A549 (cell line): ENCODE measurements at regions not wholly inside any gene's neighbourhood (a gene's known extent, or its start where the extent isn't known, plus 50 kb on each side); places are given as distances from the start of the nearest gene placed in this dataset.

Experiments used
- ATAC-seq, 2 experiments: fragments of 200-7000 bp in 1 of 2; fragments of >200 bp in 1 of 2; cut with Nextera tagmentation in 1 of 2; cut with Tn5 transposase in 1 of 2; 3 replicates each; pipeline versions ENCODE4 v1.8.0 to v1.9.1; 2018 to 2020; ENCODE audit warnings: mild to moderate bottlenecking in 1 of 2, moderate library complexity in 1 of 2
- CTCF ChIA-PET: fragments of 300-600 bp; sonication (Branson Sonifier 250); formaldehyde crosslinking; extraction: SDS; loops from one replicate; lab custom pipeline; 2021; ENCODE audit warnings: antibody characterized with exemption, inconsistent platforms; lab: Yijun Ruan, JAX
- POLR2A ChIA-PET: fragments of 350-600 bp; formaldehyde crosslinking; extraction: SDS; loops from one replicate; lab custom pipeline; 2021; ENCODE audit warnings: antibody characterized with exemption, inconsistent platforms; lab: Yijun Ruan, JAX
- DNase-seq, 2 experiments: peaks; one replicate each; pipeline versions ENCODE4 v3.0.0 to v3.0.0-alpha.2; 2011 to 2016; ENCODE audit warnings: low read depth in 1 of 2, low spot score in 1 of 2
- FAIRE-seq: peaks from 2 replicates; lab custom pipeline; 2011; peaks lifted over from hg19 to GRCh38; lab: Jason Lieb, UNC
- H3K27ac ChIP-seq, 2 experiments: fragments of >200 bp; sonication (Bioruptor Twin); formaldehyde crosslinking; 3 replicates each; pipeline ENCODE4 v1.5.1; 2016 to 2017
- H3K4me1 ChIP-seq: fragments of >200 bp; sonication (Bioruptor Twin); formaldehyde crosslinking; 3 replicates; pipeline ENCODE4 v1.6.1; 2016
- H3K4me2 ChIP-seq: fragments of >200 bp; sonication (Bioruptor Twin); formaldehyde crosslinking; 3 replicates; pipeline ENCODE4 v1.6.1; 2016
- H3K4me3 ChIP-seq: fragments of >200 bp; sonication (Bioruptor Twin); formaldehyde crosslinking; 3 replicates; pipeline ENCODE4 v1.5.1; 2016
- H3K9me3 ChIP-seq: fragments of >200 bp; sonication (Bioruptor Twin); formaldehyde crosslinking; 3 replicates; pipeline ENCODE4 v1.6.1; 2016
- CBX8 ChIP-seq: fragments of 200-600 bp; sonication (generic); IDR thresholded peaks from 2 replicates; pipeline ENCODE4 v1.6.1; 2016
- CEBPB ChIP-seq, 2 experiments: fragments of >200 bp in 1 of 2; sonication (Bioruptor Twin) in 1 of 2; formaldehyde crosslinking in 1 of 2; IDR thresholded peaks; 2 replicates each; pipeline ENCODE4 v1.6.1; 2012 to 2016
- EHF ChIP-seq: fragments of 250-450 bp; sonication (Bioruptor Pico); IDR thresholded peaks from 2 replicates; pipeline ENCODE4 v1.5.0; 2020; ENCODE audit warnings: mild to moderate bottlenecking
- ESRRA ChIP-seq: fragments of 150-350 bp; IDR thresholded peaks from 2 replicates; pipeline ENCODE4 v1.6.1; 2014; ENCODE audit warnings: mild to moderate bottlenecking, low read length, borderline replicate concordance
- GATA3 ChIP-seq: IDR thresholded peaks from 2 replicates; pipeline ENCODE4 v1.6.1; 2012; ENCODE audit warnings: borderline replicate concordance
- HDAC2 ChIP-seq: fragments of 200-600 bp; sonication (generic); IDR thresholded peaks from 2 replicates; pipeline ENCODE4 v1.6.1; 2016
- HES2 ChIP-seq: fragments of >200 bp; sonication (Bioruptor Twin); formaldehyde crosslinking; IDR thresholded peaks from 2 replicates; pipeline ENCODE4 v1.6.1; 2016
- HEYL ChIP-seq: fragments of 250-450 bp; sonication (Bioruptor Pico); IDR thresholded peaks from 2 replicates; pipeline ENCODE4 v1.8.0; 2021; ENCODE audit warnings: mild to moderate bottlenecking, moderate library complexity
- HOXB5 ChIP-seq: fragments of 250-450 bp; sonication (Bioruptor Pico); IDR thresholded peaks from 2 replicates; pipeline ENCODE4 v1.5.0; 2020; ENCODE audit warnings: mild to moderate bottlenecking, moderate library complexity
- MAFK ChIP-seq: fragments of 450-650 bp; IDR thresholded peaks from 2 replicates; pipeline ENCODE4 v1.6.1; 2014; ENCODE audit not compliant: partially characterized antibody
- MYC ChIP-seq: IDR thresholded peaks from 2 replicates; pipeline ENCODE4 v1.6.1; 2012; ENCODE audit warnings: mild to moderate bottlenecking, inconsistent platforms, low read length, improper control_type of control experiment, borderline replicate concordance
- NFE2L2 ChIP-seq: fragments of 150-350 bp; conservative IDR thresholded peaks from 2 replicates; pipeline ENCODE4 v1.6.1; 2014; ENCODE audit warnings: low read length
- PHF8 ChIP-seq: fragments of 200-600 bp; sonication (generic); IDR thresholded peaks from 2 replicates; pipeline ENCODE4 v1.6.1; 2016; ENCODE audit warnings: low read depth, mild to moderate bottlenecking, antibody characterized with exemption, moderate library complexity, borderline replicate concordance
- RAD21 ChIP-seq, 2 experiments: fragments of >200 bp in 1 of 2; sonication (Bioruptor Twin) in 1 of 2; formaldehyde crosslinking in 1 of 2; IDR thresholded peaks in 1 of 2; conservative IDR thresholded peaks in 1 of 2; 2 replicates in 1 of 2; 3 replicates in 1 of 2; pipeline ENCODE4 v1.6.1; 2012 to 2018; ENCODE audit warnings: inconsistent platforms in 1 of 2
- RARB ChIP-seq: fragments of 250-450 bp; sonication (Bioruptor Pico); IDR thresholded peaks from 2 replicates; pipeline ENCODE4 v1.8.0; 2021; ENCODE audit warnings: mild to moderate bottlenecking, moderate library complexity
- SREBF2 ChIP-seq: fragments of 450-650 bp; IDR thresholded peaks from 2 replicates; pipeline ENCODE4 v1.6.1; 2014; ENCODE audit warnings: mild to moderate bottlenecking, moderate library complexity
- ZSCAN20 ChIP-seq: fragments of 250-450 bp; sonication (Bioruptor Pico); IDR thresholded peaks from 2 replicates; pipeline ENCODE4 v1.8.0; 2022; ENCODE audit warnings: mild to moderate bottlenecking, moderate library complexity
- WGBS: methylation state at CpG from one replicate; pipeline ENCODE4 v1.1.6; 2017; ENCODE audit errors: missing lambda C conversion rate; 5-methylcytosine and 5-hydroxymethylcytosine counted together
- TF ChIP-seq, protein P1 (sequence below): fragments of 250-450 bp; sonication (Bioruptor Pico); IDR thresholded peaks from 2 replicates; pipeline ENCODE4 v1.5.0; 2021; ENCODE audit warnings: mild to moderate bottlenecking, moderate library complexity, borderline replicate concordance
- TF ChIP-seq, protein P2 (sequence below): fragments of 200-600 bp; sonication (generic); IDR thresholded peaks from 2 replicates; pipeline ENCODE4 v1.6.1; 2016; ENCODE audit warnings: antibody characterized with exemption, mild to moderate bottlenecking, moderate library complexity
- TF ChIP-seq, protein P3 (sequence below): IDR thresholded peaks from 2 replicates; pipeline ENCODE4 v1.6.1; 2012

DNA sequence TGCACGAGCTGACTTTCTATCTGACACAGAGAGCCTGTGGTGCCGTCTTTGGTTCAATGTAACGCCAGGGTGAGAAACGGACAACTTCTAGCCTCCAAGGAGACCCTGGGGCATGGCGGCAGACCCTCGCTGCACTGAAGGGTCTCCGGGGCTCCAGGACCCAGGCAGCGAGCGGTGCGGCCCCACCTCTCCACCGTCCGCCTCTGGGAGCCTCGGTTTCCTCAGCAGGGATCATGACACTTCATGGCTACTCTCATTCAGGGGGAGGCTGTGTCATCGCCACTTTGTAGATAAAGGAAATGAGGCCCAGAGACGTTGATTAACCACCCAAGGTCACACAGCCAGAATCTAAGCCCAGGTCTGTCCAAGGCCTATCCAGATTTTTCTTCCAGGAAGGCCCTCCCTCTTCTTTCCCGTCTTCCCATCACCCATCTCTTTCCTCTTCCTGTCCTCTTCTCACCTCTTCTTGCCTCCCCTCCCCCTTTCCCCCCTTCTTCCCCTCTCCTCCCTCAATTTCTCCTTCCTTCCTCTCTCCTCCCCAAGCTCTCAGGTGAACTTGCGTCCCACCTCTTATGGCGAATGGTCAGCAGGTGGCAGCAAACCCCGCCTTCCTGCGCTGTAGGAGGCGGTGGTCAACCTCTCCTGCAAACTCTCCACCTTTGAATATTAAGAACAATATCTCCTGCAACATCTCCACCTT, 69.3 kb upstream of the HMX1 start (continued):
- TF ChIP-seq NFE2L2 (no peak), PHF8 (no peak), RAD21 (conservative IDR thresholded peaks at IDR 0.05 in 1 of 2, IDR thresholded peaks at IDR 0.05 in 1 of 2) (peak in 1 of 2 experiments; percentile 33; a peak in 3 of 5 replicates)

DNA sequence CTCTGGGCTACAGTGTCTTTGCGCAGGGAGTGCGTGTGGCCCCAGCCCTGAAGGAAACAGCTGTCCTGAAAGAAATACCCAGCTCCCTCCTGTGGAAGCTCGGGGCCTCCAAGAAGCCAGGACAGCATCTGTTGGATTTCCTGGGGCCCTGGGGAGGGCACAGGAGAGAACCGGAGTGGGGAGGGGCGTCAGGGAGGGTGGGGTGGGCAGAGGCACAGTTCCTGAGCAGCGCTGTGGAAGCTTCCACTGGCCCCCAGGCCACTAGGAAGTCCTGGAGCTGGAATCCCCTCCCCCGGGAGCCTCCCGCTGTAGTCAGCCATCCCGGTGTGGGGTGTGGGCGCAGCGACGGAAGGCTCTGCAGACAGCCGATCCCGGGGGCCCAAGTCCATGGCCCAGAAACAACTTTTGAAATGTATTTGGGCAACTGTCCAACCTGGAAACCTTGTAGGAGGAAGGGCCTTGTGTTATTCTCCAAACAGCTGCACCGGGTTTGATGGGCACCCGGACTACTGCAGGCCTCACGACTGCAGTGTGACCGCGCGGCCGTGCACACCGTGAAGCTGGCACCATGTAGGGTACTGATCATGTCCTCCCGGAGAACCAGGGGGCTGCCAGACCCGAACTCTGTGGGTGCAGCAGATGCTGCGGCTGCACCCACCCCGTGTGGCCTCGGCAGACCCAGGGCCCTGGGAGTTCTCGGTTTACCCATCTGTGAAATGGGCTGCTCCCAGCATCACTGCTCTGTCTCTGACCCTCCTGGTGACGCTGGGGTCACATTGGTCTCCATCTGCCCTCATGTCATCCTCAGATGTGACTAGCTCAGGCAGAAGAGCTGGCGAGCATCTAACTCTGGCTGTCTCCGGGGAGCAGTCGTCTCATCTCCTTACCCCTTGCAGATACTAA, 68.5 kb upstream of the HMX1 start:
- no peak overlapping the region for H3K4me3 ChIP-seq
- no peaks in the 10 kb centered on the region for H3K9me3 ChIP-seq
- FAIRE-seq (no peak), DNase-seq (no peak), ATAC-seq (no peak)
- TF ChIP-seq HES2 (no peak), CEBPB (IDR thresholded peaks at IDR 0.05) (no peak), CBX8 (no peak), ESRRA (no peak), HEYL (CRISPR knock-in tag) (no peak), MAFK (no peak), RARB (no peak)
- TF ChIP-seq, protein P1, sequence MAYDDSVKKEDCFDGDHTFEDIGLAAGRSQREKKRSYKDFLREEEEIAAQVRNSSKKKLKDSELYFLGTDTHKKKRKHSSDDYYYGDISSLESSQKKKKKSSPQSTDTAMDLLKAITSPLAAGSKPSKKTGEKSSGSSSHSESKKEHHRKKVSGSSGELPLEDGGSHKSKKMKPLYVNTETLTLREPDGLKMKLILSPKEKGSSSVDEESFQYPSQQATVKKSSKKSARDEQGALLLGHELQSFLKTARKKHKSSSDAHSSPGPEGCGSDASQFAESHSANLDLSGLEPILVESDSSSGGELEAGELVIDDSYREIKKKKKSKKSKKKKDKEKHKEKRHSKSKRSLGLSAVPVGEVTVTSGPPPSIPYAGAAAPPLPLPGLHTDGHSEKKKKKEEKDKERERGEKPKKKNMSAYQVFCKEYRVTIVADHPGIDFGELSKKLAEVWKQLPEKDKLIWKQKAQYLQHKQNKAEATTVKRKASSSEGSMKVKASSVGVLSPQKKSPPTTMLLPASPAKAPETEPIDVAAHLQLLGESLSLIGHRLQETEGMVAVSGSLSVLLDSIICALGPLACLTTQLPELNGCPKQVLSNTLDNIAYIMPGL (CRISPR knock-in tag) = no peak
- TF ChIP-seq, protein P2, sequence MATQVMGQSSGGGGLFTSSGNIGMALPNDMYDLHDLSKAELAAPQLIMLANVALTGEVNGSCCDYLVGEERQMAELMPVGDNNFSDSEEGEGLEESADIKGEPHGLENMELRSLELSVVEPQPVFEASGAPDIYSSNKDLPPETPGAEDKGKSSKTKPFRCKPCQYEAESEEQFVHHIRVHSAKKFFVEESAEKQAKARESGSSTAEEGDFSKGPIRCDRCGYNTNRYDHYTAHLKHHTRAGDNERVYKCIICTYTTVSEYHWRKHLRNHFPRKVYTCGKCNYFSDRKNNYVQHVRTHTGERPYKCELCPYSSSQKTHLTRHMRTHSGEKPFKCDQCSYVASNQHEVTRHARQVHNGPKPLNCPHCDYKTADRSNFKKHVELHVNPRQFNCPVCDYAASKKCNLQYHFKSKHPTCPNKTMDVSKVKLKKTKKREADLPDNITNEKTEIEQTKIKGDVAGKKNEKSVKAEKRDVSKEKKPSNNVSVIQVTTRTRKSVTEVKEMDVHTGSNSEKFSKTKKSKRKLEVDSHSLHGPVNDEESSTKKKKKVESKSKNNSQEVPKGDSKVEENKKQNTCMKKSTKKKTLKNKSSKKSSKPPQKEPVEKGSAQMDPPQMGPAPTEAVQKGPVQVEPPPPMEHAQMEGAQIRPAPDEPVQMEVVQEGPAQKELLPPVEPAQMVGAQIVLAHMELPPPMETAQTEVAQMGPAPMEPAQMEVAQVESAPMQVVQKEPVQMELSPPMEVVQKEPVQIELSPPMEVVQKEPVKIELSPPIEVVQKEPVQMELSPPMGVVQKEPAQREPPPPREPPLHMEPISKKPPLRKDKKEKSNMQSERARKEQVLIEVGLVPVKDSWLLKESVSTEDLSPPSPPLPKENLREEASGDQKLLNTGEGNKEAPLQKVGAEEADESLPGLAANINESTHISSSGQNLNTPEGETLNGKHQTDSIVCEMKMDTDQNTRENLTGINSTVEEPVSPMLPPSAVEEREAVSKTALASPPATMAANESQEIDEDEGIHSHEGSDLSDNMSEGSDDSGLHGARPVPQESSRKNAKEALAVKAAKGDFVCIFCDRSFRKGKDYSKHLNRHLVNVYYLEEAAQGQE = no peak
- 16% methylated on average over 20 of the region's 32 CpGs for WGBS
- H3K4me1 ChIP-seq = no peaks in the 10 kb centered on the region
- CTCF ChIA-PET = interaction anchor here (0.6 to 2.9 kb wide), 3 partner anchors 22 to 43 kb away, joined by 3 to 10 read pairs (median 4); no protein-coding TSS in a partner anchor
- no peak overlapping the region for H3K4me2 ChIP-seq
- H3K27ac ChIP-seq = no peak overlapping the region
- POLR2A ChIA-PET = no interaction called here

GRCh38 chr4:8939160-8939839, 67.7 kb upstream of the HMX1 start:
- FAIRE-seq = no peak
- POLR2A ChIA-PET = no interaction called here
- TF ChIP-seq, protein P3, sequence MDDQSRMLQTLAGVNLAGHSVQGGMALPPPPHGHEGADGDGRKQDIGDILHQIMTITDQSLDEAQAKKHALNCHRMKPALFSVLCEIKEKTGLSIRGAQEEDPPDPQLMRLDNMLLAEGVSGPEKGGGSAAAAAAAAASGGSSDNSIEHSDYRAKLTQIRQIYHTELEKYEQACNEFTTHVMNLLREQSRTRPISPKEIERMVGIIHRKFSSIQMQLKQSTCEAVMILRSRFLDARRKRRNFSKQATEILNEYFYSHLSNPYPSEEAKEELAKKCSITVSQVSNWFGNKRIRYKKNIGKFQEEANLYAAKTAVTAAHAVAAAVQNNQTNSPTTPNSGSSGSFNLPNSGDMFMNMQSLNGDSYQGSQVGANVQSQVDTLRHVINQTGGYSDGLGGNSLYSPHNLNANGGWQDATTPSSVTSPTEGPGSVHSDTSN = no peak
- TF ChIP-seq HDAC2 = no peak
- TF ChIP-seq RAD21 (conservative IDR thresholded peaks at IDR 0.05 in 1 of 2, IDR thresholded peaks at IDR 0.05 in 1 of 2) = no peak
- TF ChIP-seq SREBF2 = no peak
- TF ChIP-seq HOXB5 (CRISPR knock-in tag) = no peak
- no peak for TF ChIP-seq EHF (CRISPR knock-in tag)
- TF ChIP-seq, protein P2 = no peak
- TF ChIP-seq MYC = no peak
- no peak for TF ChIP-seq ZSCAN20 (CRISPR knock-in tag)
- TF ChIP-seq GATA3 = no peak

More at GRCh38 chr4:8939160-8939839, 67.7 kb upstream of the HMX1 start:
- CTCF ChIA-PET = interaction anchor here (2.9 kb wide), 1 partner anchor 22 kb away, joined by 10 read pairs; no protein-coding TSS in a partner anchor
- ATAC-seq (no peak), DNase-seq (no peak)
- H3K27ac ChIP-seq = no peak overlapping the region
- H3K4me1 ChIP-seq = no peaks in the 10 kb centered on the region
- H3K4me2 ChIP-seq = no peak overlapping the region
- WGBS = 49% methylated on average over 6 of the region's 15 CpGs
- no peaks in the 10 kb centered on the region for H3K9me3 ChIP-seq
- H3K4me3 ChIP-seq = no peak overlapping the region
